ENCODE measurements at regions not wholly inside any gene's neighbourhood (a gene's known extent, or its start where the extent isn't known, plus 50 kb on each side); places are given as distances from the start of the nearest gene placed in this dataset.
"Not testable (repeated sequence)": the region's sequence is repeated elsewhere in the genome, so short reads cannot be mapped to it uniquely, and the experiment has no call there.

GRCh38 chrX:26915064-26915463, 548.1 kb downstream of the PPP4R3C start:
- peaks cover 4% of the 10 kb centered on the region for H3K9me3 ChIP-seq
- DNase-seq = no peak
- intact Hi-C loops (cut with DNase I, micrococcal nuclease) = no loop called here
- ATAC-seq = no peak
- no peak overlapping the region for H3K4me3 ChIP-seq
- no peak for TF ChIP-seq CTCF (IDR thresholded peaks at IDR 0.05)
- H3K36me3 ChIP-seq (ENCODE audit: low read depth) = no peaks in the 10 kb centered on the region
- H3K4me1 ChIP-seq (ENCODE audit: low read depth) = no peaks in the 10 kb centered on the region

GRCh38 chrX:26914232-26914631, 548.9 kb downstream of the PPP4R3C start:
- peaks cover 4% of the 10 kb centered on the region for H3K9me3 ChIP-seq
- no peak overlapping the region for H3K4me3 ChIP-seq
- H3K36me3 ChIP-seq (ENCODE audit: low read depth) = no peaks in the 10 kb centered on the region
- no peak for TF ChIP-seq CTCF (IDR thresholded peaks at IDR 0.05)
- H3K4me1 ChIP-seq (ENCODE audit: low read depth) = no peaks in the 10 kb centered on the region
- ATAC-seq (no peak), DNase-seq (no peak)
- intact Hi-C loops (cut with DNase I, micrococcal nuclease) = no loop called here

GRCh38 chrX:26911785-26912184, 551.4 kb downstream of the PPP4R3C start:
- H3K36me3 ChIP-seq (ENCODE audit: low read depth); H3K9me3 ChIP-seq; H3K4me3 ChIP-seq; ATAC-seq; intact Hi-C loops (cut with DNase I, micrococcal nuclease); H3K4me1 ChIP-seq (ENCODE audit: low read depth); DNase-seq: not testable (repeated sequence)

GRCh38 chrX:26909728-26910127, 553.4 kb downstream of the PPP4R3C start:
- Histone ChIP-seq H3K4me3 (no peak overlapping the region), H3K36me3 (ENCODE audit: low read depth) (no peaks in the 10 kb centered on the region), H3K4me1 (ENCODE audit: low read depth) (no peaks in the 10 kb centered on the region), H3K9me3 (peaks cover 4% of the 10 kb centered on the region)
- intact Hi-C loops (cut with DNase I, micrococcal nuclease) = no loop called here
- TF ChIP-seq CTCF (IDR thresholded peaks at IDR 0.05) = no peak
- ATAC-seq (no peak), DNase-seq (no peak)

- intact Hi-C loops (cut with DNase I, micrococcal nuclease) = no loop called here
- TF ChIP-seq CTCF (IDR thresholded peaks at IDR 0.05) = no peak
- no peak overlapping the region for H3K4me3 ChIP-seq
- no peaks in the 10 kb centered on the region for H3K36me3 ChIP-seq (ENCODE audit: low read depth)
- DNase-seq (no peak), ATAC-seq (no peak)
- H3K4me1 ChIP-seq (ENCODE audit: low read depth) = no peaks in the 10 kb centered on the region
- peaks cover 4% of the 10 kb centered on the region for H3K9me3 ChIP-seq
Observed at GRCh38 chrX:26908218-26908617, 554.9 kb downstream of the PPP4R3C start.

GRCh38 chrX:26889574-26889973, 573.6 kb downstream of the PPP4R3C start:
- ATAC-seq (no peak), DNase-seq (no peak)
- H3K9me3 ChIP-seq = peaks cover 6% of the 10 kb centered on the region
- no peaks in the 10 kb centered on the region for H3K36me3 ChIP-seq (ENCODE audit: low read depth)
- no peak overlapping the region for H3K4me3 ChIP-seq
- no peaks in the 10 kb centered on the region for H3K4me1 ChIP-seq (ENCODE audit: low read depth)
- intact Hi-C loops (cut with DNase I, micrococcal nuclease) = no loop called here
- no peak for TF ChIP-seq CTCF (IDR thresholded peaks at IDR 0.05)
